ENCODE measurements at regions not wholly inside any gene's neighbourhood (a gene's known extent, or its start where the extent isn't known, plus 50 kb on each side); places are given as distances from the start of the nearest gene placed in this dataset.

DNA sequence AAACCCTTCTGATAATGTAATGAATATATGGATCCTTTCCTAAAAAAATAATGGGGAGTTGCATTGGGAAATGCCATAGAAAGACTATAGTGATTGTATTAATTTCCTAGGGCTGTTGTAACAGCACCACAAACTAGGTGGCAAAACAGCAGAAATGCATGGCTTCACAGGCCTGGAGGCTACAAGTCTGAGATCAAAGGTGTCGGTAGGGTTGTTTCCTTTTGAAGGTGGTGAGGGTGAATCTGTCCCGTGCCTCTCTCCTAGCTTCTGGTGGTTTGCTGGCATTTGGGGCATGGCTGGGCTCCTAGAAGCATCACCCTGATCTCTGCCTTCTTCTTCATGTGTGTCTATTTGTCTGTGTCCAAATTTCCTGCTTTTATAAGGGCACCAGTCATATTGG, 149.7 kb downstream of the INHBB start:
- TF ChIP-seq, protein P1, sequence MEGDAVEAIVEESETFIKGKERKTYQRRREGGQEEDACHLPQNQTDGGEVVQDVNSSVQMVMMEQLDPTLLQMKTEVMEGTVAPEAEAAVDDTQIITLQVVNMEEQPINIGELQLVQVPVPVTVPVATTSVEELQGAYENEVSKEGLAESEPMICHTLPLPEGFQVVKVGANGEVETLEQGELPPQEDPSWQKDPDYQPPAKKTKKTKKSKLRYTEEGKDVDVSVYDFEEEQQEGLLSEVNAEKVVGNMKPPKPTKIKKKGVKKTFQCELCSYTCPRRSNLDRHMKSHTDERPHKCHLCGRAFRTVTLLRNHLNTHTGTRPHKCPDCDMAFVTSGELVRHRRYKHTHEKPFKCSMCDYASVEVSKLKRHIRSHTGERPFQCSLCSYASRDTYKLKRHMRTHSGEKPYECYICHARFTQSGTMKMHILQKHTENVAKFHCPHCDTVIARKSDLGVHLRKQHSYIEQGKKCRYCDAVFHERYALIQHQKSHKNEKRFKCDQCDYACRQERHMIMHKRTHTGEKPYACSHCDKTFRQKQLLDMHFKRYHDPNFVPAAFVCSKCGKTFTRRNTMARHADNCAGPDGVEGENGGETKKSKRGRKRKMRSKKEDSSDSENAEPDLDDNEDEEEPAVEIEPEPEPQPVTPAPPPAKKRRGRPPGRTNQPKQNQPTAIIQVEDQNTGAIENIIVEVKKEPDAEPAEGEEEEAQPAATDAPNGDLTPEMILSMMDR (CRISPR knock-in tag; IDR thresholded peaks at IDR 0.05), result no peak
- TF ChIP-seq ETV5 (CRISPR knock-in tag; IDR thresholded peaks at IDR 0.05; ENCODE audit: borderline replicate concordance) (no peak), CHD4 (IDR thresholded peaks at IDR 0.05; ENCODE audit: borderline replicate concordance, low read length) (no peak), MXI1 (IDR thresholded peaks at IDR 0.05; ENCODE audit: borderline replicate concordance, low read depth, low read length) (no peak), RARA (CRISPR knock-in tag; IDR thresholded peaks at IDR 0.05) (no peak), TAF1 (CRISPR knock-in tag; IDR thresholded peaks at IDR 0.05) (no peak), NR3C1 (CRISPR knock-in tag; IDR thresholded peaks at IDR 0.05) (no peak), ZNF331 (CRISPR knock-in tag; IDR thresholded peaks at IDR 0.05) (no peak), ZBTB7A (CRISPR knock-in tag; IDR thresholded peaks at IDR 0.05) (no peak), ZNF20 (CRISPR knock-in tag; IDR thresholded peaks at IDR 0.05) (no peak), SMARCE1 (IDR thresholded peaks at IDR 0.05; ENCODE audit: borderline replicate concordance) (no peak)
- TF ChIP-seq, protein P2, sequence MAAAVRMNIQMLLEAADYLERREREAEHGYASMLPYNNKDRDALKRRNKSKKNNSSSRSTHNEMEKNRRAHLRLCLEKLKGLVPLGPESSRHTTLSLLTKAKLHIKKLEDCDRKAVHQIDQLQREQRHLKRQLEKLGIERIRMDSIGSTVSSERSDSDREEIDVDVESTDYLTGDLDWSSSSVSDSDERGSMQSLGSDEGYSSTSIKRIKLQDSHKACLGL (CRISPR knock-in tag; IDR thresholded peaks at IDR 0.05), result no peak
- TF ChIP-seq, protein P3, sequence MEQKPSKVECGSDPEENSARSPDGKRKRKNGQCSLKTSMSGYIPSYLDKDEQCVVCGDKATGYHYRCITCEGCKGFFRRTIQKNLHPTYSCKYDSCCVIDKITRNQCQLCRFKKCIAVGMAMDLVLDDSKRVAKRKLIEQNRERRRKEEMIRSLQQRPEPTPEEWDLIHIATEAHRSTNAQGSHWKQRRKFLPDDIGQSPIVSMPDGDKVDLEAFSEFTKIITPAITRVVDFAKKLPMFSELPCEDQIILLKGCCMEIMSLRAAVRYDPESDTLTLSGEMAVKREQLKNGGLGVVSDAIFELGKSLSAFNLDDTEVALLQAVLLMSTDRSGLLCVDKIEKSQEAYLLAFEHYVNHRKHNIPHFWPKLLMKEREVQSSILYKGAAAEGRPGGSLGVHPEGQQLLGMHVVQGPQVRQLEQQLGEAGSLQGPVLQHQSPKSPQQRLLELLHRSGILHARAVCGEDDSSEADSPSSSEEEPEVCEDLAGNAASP (CRISPR knock-in tag; IDR thresholded peaks at IDR 0.05; ENCODE audit: borderline replicate concordance), result no peak
